ENCODE measurements at regions not wholly inside any gene's neighbourhood (a gene's known extent, or its start where the extent isn't known, plus 50 kb on each side); places are given as distances from the start of the nearest gene placed in this dataset.

GRCh38 chr3:117150628-117151027 lies 441.0 kb downstream of the TUSC7 start:
- no peak for ATAC-seq (ENCODE audit: low read depth)
- POLR2A ChIA-PET, result no interaction called here
- no peak for TF ChIP-seq CTCF (IDR thresholded peaks at IDR 0.05)
- H3K27ac Mint-ChIP-seq, result no peak overlapping the region
- no peaks in the 10 kb centered on the region for H3K4me1 Mint-ChIP-seq
- no peaks in the 10 kb centered on the region for H3K36me3 Mint-ChIP-seq (ENCODE audit: low read depth)
- no peaks in the 10 kb centered on the region for H3K9me3 Mint-ChIP-seq
- intact Hi-C loops (cut with micrococcal nuclease), result no loop called here
- CTCF ChIA-PET, result no interaction called here
- H3K4me3 Mint-ChIP-seq, result no peak overlapping the region
- no peak for DNase-seq
- H3K27me3 Mint-ChIP-seq, result no peaks in the 10 kb centered on the region

GRCh38 chr3:117160176-117160575 lies 450.6 kb downstream of the TUSC7 start:
- no peak for ATAC-seq (ENCODE audit: low read depth)
- ChIA-PET CTCF (no interaction called here), POLR2A (no interaction called here)

GRCh38 chr3:117161816-117162215 lies 452.2 kb downstream of the TUSC7 start:
- DNase-seq, result no peak
- ChIA-PET POLR2A (no interaction called here), CTCF (no interaction called here)
- Mint-ChIP-seq H3K4me3 (no peak overlapping the region), H3K9me3 (peaks cover 3% of the 10 kb centered on the region), H3K36me3 (ENCODE audit: low read depth) (no peaks in the 10 kb centered on the region), H3K4me1 (no peaks in the 10 kb centered on the region), H3K27ac (no peak overlapping the region), H3K27me3 (no peaks in the 10 kb centered on the region)
- intact Hi-C loops (cut with micrococcal nuclease), result no loop called here
- ATAC-seq (ENCODE audit: low read depth), result no peak
- TF ChIP-seq CTCF (IDR thresholded peaks at IDR 0.05), result no peak

More at GRCh38 chr3:117160176-117160575, 450.6 kb downstream of the TUSC7 start:
- no peaks in the 10 kb centered on the region for H3K4me1 Mint-ChIP-seq
- no peaks in the 10 kb centered on the region for H3K27me3 Mint-ChIP-seq
- H3K9me3 Mint-ChIP-seq, result no peaks in the 10 kb centered on the region
- intact Hi-C loops (cut with micrococcal nuclease), result no loop called here
- H3K27ac Mint-ChIP-seq, result no peak overlapping the region
- no peaks in the 10 kb centered on the region for H3K36me3 Mint-ChIP-seq (ENCODE audit: low read depth)
- H3K4me3 Mint-ChIP-seq, result no peak overlapping the region
- no peak for DNase-seq
- TF ChIP-seq CTCF (IDR thresholded peaks at IDR 0.05), result no peak

- CTCF ChIA-PET, result no interaction called here
These were observed 455.6 kb downstream of the TUSC7 start for GRCh38 chr3:117165176-117165575.

GRCh38 chr3:117165601-117166051 lies 456.0 kb downstream of the TUSC7 start:
- Mint-ChIP-seq H3K4me3 (no peak overlapping the region), H3K27me3 (no peaks in the 10 kb centered on the region), H3K27ac (no peak overlapping the region), H3K9me3 (peaks cover 3% of the 10 kb centered on the region), H3K4me1 (no peaks in the 10 kb centered on the region), H3K36me3 (ENCODE audit: low read depth) (no peaks in the 10 kb centered on the region)
- no peak for TF ChIP-seq CTCF (IDR thresholded peaks at IDR 0.05)
- CTCF ChIA-PET, result no interaction called here
- intact Hi-C loops (cut with micrococcal nuclease), result no loop called here
- POLR2A ChIA-PET, result no interaction called here
- DNase-seq (no peak), ATAC-seq (ENCODE audit: low read depth) (no peak)

More at GRCh38 chr3:117165176-117165575, 455.6 kb downstream of the TUSC7 start:
- no peak for ATAC-seq (ENCODE audit: low read depth)
- peaks cover 3% of the 10 kb centered on the region for H3K9me3 Mint-ChIP-seq
- no peak overlapping the region for H3K27ac Mint-ChIP-seq
- TF ChIP-seq CTCF (IDR thresholded peaks at IDR 0.05), result no peak
- no peak for DNase-seq
- no peaks in the 10 kb centered on the region for H3K27me3 Mint-ChIP-seq
- no peaks in the 10 kb centered on the region for H3K4me1 Mint-ChIP-seq
- intact Hi-C loops (cut with micrococcal nuclease), result no loop called here
- POLR2A ChIA-PET, result no interaction called here
- H3K36me3 Mint-ChIP-seq (ENCODE audit: low read depth), result no peaks in the 10 kb centered on the region
- H3K4me3 Mint-ChIP-seq, result no peak overlapping the region
